COLO668 (cell line): ENCODE measurements at regions not wholly inside any gene's neighbourhood (a gene's known extent, or its start where the extent isn't known, plus 50 kb on each side); places are given as distances from the start of the nearest gene placed in this dataset.
A peak's percentile ranks its signal among the peaks of the same experiment; 100 is the strongest.
"Not testable (repeated sequence)": the region's sequence is repeated elsewhere in the genome, so short reads cannot be mapped to it uniquely, and the experiment has no call there.

Source experiments
- DNase-seq: peaks from one replicate; lab custom pipeline; 2025; ENCODE audit not compliant: unreplicated experiment; lab: John Stamatoyannopoulos, UW

DNA sequence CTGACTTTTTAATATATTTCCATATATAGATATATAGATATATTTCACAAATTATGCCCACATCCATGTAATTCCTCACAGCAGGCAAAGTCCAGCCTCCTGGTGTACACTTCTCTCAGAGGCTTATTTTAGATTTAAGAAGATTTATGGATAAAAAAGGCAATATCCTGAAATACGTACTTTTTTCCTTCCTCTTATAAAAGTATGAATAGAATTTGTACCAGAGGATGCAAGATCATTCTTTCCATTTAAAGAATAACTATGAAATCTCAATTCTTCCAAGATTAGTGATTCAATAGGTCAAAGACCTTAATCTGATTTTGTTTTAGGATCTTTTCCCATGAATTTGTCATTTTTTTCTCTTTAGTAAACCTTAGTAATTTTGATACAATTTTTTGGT lies 597.9 kb upstream of the TBL1XR1 start:
- DNase-seq, result no peak

- DNase-seq, result no peak
These were observed 598.6 kb upstream of the TBL1XR1 start for GRCh38 chr3:177795859-177796258.

- not testable (repeated sequence) for DNase-seq
These were observed 602.9 kb upstream of the TBL1XR1 start for GRCh38 chr3:177800147-177800546.

GRCh38 chr3:177800561-177800960 lies 603.3 kb upstream of the TBL1XR1 start:
- DNase-seq, result no peak

DNA sequence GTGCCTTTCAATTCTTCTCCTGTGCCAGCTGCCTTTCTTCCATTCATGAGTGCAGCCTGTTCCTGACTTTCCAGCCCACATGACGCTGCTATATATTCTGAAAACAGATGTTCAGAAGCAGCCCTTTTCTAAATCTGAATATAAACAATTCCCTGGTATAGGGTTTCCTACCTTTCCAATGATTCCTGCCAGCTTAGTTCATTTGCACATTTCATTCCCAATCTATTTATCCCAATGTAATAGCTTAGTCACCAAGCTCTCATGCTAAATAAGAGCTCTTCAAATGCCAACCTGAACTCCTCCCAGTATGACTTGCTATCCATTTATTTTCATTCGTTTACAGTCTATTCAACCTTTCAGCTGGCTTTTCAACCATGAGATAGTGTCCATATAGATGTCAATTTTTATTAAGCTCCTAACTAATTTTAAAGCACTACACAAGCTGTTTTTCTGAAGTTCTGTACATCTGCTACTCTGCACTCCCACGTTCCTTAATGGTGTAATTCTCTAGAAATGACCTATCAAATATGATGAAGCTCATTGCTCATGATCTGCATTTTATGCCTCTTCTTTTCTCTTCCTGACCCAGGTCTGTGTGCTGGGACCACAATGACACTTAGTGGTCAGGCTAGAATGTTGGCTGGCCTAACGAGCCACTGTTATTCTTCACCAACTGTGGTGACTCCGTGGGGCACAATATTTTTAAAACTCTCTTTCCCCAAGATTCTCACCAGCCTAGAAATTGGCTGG lies 605.0 kb upstream of the TBL1XR1 start:
- peak; percentile 6 for DNase-seq

DNA sequence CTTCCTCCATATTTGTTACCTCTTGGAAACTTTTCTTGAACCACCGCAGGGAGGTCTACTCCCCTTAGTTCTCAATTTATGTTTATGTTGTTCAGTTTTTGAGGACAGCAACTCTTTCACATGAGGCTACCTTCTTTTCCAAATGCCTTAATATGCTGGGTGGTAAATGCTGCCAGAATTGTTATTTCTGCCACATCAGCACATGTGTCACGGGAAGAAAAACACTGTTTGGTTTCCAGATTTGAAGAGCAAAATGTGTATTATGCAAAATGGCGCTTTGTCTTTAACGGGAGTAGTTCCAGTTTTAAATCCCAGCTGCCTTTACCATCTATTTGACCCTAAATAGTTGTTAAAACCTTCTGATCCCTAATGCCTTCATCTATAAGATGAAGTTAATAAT lies 606.2 kb upstream of the TBL1XR1 start:
- no peak for DNase-seq

GRCh38 chr3:177804032-177804431 lies 606.8 kb upstream of the TBL1XR1 start:
- no peak for DNase-seq

GRCh38 chr3:177804646-177805045 lies 607.4 kb upstream of the TBL1XR1 start:
- DNase-seq, result no peak

DNA sequence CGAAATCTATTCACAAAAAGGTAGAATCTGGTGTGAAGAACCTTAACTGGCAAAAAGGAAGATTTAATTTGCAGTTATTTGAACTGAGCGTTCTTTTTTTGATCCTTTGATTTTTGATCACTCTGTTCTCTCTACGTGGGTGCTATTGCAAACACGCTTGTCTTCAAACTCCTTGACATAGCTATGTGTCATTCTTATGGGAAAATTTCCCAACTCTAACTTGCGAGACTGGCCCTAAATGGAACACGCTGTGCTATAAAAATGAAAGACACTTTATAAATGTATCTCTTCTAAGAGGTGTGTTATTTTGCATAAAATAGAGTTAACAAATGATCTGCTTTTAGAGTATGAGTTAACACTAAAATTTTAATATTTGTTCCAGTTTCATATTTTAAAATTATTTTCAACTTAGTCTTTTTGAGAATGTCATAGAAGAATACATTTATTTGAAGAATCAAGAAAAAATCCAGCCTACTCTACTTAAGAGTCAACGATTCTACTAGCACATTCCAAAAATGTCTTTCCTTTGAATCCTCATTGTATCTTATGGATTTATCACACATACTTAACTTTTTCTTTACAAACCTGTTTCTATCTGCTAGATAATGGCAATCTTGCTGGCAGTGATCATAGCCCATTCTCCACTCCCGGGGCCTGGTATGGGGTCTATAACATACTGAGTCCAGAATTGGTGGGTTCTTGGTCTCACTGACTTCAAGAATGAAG lies 610.0 kb upstream of the TBL1XR1 start:
- no peak for DNase-seq

GRCh38 chr3:177808928-177809478 lies 611.7 kb upstream of the TBL1XR1 start:
- not testable (repeated sequence) for DNase-seq

DNA sequence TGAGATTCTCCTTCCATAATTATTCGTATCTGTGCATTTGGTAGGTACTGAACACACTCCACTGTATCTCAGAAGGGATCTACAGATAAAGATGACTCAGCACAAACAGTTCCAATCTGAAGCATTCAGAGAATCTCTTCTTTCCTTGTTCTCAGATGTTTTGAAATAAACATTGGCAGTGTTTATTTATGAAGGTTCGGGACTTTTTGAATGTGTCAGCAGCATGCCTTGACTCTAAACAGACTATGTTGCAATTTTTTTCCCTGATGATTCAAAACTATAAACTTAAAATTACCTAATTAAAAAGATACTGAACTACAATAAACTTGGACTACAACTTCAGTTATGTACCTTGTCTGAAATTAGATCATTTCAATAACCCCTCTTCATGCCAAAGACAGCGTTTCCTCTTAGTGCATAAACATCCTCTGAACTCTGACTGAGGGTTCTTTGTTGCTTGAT lies 612.9 kb upstream of the TBL1XR1 start:
- no peak for DNase-seq

DNA sequence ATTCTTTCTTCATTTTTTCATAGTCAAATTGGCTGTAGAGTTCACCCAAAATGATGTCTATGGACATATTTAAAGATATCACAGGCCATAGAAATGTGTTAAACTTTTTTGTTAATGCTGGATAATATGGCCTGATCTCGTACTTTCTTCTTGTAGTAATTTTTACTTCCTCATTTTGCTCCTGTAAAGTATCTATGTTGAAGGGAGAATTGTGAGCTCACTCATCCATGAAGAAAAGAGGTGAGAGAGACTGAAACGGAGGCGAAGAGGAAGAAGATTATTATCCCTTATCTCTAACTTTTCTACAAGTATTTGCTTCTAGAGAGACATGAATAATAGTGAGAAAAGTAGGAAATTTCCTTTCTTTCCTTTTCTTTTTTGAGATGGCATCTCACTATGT lies 613.8 kb upstream of the TBL1XR1 start:
- DNase-seq, result no peak

DNA sequence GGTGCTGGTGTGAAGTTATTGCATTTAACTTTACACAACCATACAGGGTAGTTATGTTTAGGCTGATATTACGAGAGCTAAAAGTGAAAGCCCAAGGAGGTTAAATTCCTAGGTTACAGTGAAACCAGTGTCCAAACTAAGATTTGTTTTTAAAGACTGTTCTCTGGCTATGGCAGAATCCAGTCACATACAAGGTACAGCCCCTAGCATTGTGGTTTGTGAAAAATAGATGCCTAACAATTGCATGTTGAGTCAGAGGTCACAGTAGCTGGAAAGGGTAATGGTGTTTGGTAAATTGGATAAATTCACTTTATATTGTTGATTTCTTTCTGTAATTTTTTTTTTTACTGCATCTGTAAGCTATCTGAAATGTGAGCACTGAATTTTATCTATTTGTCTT lies 614.6 kb upstream of the TBL1XR1 start:
- no peak for DNase-seq

- no peak for DNase-seq
These were observed 615.2 kb upstream of the TBL1XR1 start for GRCh38 chr3:177812492-177812891.

- no peak for DNase-seq
These were observed 616.0 kb upstream of the TBL1XR1 start for GRCh38 chr3:177813322-177813721.

- DNase-seq, result no peak
These were observed 619.5 kb upstream of the TBL1XR1 start for GRCh38 chr3:177816667-177817208.

- DNase-seq, result no peak
These were observed 620.5 kb upstream of the TBL1XR1 start for GRCh38 chr3:177817751-177818150.

DNA sequence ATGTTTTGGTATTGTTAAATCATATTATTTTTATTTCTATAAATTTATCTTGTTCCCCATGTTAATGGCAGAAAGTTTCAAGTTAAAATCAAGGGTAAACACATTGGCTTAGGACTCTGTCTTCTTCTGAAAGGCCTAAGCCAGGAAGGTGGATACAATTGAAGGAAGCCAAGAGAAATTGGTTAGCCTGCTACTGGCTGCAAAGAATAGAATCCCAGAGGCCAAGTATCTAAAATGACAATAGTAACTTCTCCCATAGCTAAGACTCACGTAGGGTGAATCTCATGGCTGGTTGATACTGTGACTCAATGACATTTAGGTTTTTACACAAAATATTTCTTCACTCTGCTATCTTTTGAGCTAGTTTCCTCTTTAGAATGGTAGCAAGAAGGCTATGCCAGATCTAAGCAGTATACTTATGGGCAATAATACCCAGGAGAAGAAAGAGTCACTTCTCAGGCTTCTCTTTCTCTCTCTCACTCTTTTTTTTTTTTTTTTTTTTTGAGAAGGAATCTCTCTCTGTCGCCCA lies 621.5 kb upstream of the TBL1XR1 start:
- no peak for DNase-seq

- no peak for DNase-seq
These were observed 623.5 kb upstream of the TBL1XR1 start for GRCh38 chr3:177820683-177821316.

DNA sequence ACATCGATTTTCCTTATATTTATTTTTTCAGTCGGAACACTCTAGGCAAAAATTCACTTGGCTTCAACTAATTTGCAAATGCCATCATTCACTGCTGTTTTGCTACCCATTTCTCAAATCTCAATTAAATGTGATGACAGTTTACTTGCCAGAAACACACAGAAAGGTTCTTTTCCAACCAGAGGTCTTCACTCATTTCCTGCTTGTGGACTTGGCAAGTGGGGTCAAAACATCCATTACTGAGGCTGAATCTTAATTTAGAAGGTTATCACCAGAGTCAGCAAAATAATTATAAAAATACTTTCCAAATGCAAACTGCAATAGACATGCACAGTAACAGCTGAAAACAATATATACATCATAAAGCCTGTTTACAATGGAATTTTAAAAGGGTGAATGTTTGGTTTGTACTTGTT lies 625.4 kb upstream of the TBL1XR1 start:
- DNase-seq, result no peak

DNA sequence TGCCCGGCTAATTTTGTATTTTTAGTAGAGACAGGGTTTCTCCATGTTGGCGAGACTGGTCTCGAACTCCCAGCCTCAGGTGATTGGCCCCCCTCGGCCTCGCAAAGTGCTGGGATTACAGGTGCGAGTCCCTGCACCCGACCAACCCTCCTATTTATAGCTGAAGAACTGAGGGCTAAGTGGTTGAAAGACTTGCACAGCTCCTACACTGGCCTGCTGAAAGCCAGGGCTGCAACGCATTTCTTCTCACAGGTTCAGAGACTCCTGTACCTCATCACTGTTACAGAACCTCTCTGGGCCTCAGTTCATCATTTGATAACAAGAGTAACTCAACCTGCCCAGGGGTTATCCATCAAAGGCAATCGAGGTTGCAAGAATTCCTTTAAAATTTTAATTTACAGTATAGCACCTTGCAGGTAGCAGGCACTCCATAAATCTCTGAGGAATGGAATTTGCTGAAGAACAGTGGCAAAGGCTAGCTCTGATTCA lies 626.5 kb upstream of the TBL1XR1 start:
- DNase-seq, result no peak
